NCI-H1436 (cell line): ENCODE measurements at regions not wholly inside any gene's neighbourhood (a gene's known extent, or its start where the extent isn't known, plus 50 kb on each side); places are given as distances from the start of the nearest gene placed in this dataset.

Experiments used
- DNase-seq: peaks from one replicate; lab custom pipeline; 2025; lab: John Stamatoyannopoulos, UW

GRCh38 chr9:130782886-130783530 is 52.0 kb upstream of the ABL1 start:
- no peak for DNase-seq

GRCh38 chr9:130785053-130785452 is 50.0 kb upstream of the ABL1 start:
- no peak for DNase-seq
